ENCODE measurements at regions not wholly inside any gene's neighbourhood (a gene's known extent, or its start where the extent isn't known, plus 50 kb on each side); places are given as distances from the start of the nearest gene placed in this dataset.

- TF ChIP-seq CTCF (IDR thresholded peaks at IDR 0.05; ENCODE audit: extremely low read depth in 1 of 2, insufficient read depth in 1 of 2, low read depth in 1 of 2, low read length in 2 of 2) (no peak), EZH2 (IDR thresholded peaks at IDR 0.05; ENCODE audit: borderline replicate concordance, low read depth, low read length, severe bottlenecking) (no peak), POLR2AphosphoS5 (IDR thresholded peaks at IDR 0.05; ENCODE audit: insufficient read depth, low read depth, low read length) (no peak), POLR2A (IDR thresholded peaks at IDR 0.05; ENCODE audit: low read depth, low read length) (no peak)
Observed at GRCh38 chr5:68067291-68067690, 148.3 kb upstream of the PIK3R1 start.

Measured in endothelial cell of umbilical vein (primary cell).